Stomach (tissue), 8 donors: ENCODE measurements at regions not wholly inside any gene's neighbourhood (a gene's known extent, or its start where the extent isn't known, plus 50 kb on each side); places are given as distances from the start of the nearest gene placed in this dataset.
"Not testable (repeated sequence)": the region's sequence is repeated elsewhere in the genome, so short reads cannot be mapped to it uniquely, and the experiment has no call there.

Experiments
- DNase-seq, 2 donors: peaks; one replicate each; pipeline versions ENCODE4 v3.0.0 to v3.0.0-alpha.2; 2013 to 2019
- H3K27ac ChIP-seq, 5 donors: fragments of 200-600 bp in 4 of 5; sonication (generic) in 4 of 5; one replicate each; pipeline ENCODE4 v1.5.1; 2013 to 2019; ENCODE audit warnings: mild to moderate bottlenecking in 1 of 5, moderate library complexity in 1 of 5
- H3K27me3 ChIP-seq, 3 donors: fragments of 200-600 bp; sonication (generic); one replicate each; pipeline ENCODE4 v1.5.1; 2017 to 2019; ENCODE audit warnings: mixed run types in 1 of 3
- H3K36me3 ChIP-seq, 4 donors: fragments of 200-600 bp; sonication (generic); 1 replicate in 3 of 4; 2 replicates in 1 of 4; pipeline ENCODE4 v1.5.1; 2016 to 2019
- H3K4me1 ChIP-seq, 4 donors: fragments of 200-600 bp; sonication (generic); one replicate each; pipeline ENCODE4 v1.5.1; 2016 to 2019
- H3K4me3 ChIP-seq, 4 donors: fragments of 200-600 bp; sonication (generic) in 3 of 4; one replicate each; pipeline ENCODE4 v1.5.1; 2016 to 2019; ENCODE audit warnings: mild to moderate bottlenecking in 1 of 4
- H3K9me3 ChIP-seq, 4 donors: fragments of 200-600 bp; sonication (generic); one replicate each; pipeline ENCODE4 v1.5.1; 2016 to 2019
- CTCF ChIP-seq, 7 experiments: fragments of 450-650 bp in 4 of 7; fragments of 200-600 bp in 3 of 7; sonication (generic) in 3 of 7; IDR thresholded peaks; one replicate each; pipeline ENCODE4 v1.5.1; 2016 to 2019; ENCODE audit warnings: antibody characterized with exemption in 7 of 7, control low read depth in 2 of 7, mild to moderate bottlenecking in 1 of 7
- EP300 ChIP-seq: sonication (generic); formaldehyde crosslinking; IDR thresholded peaks from one replicate; pipeline ENCODE4 v1.6.1; 2017; ENCODE audit warnings: antibody characterized with exemption
- POLR2A ChIP-seq, 4 donors: fragments of 450-650 bp; IDR thresholded peaks; one replicate each; pipeline ENCODE4 v1.6.1; 2016; ENCODE audit warnings: antibody characterized with exemption in 4 of 4, control low read depth in 2 of 4, mild to moderate bottlenecking in 1 of 4, moderate library complexity in 1 of 4
- POLR2AphosphoS5 ChIP-seq, 3 donors: sonication (generic); formaldehyde crosslinking; IDR thresholded peaks; one replicate each; pipeline ENCODE4 v1.6.1; 2016; ENCODE audit warnings: antibody characterized with exemption in 3 of 3
- WGBS, 5 donors: extraction: QIAGEN DNeasy Blood & Tissue Kit in 3 of 5; methylation state at CpG; one replicate each; pipeline versions ENCODE4 v1.1.5 to v1.1.7; 2013 to 2018; 5-methylcytosine and 5-hydroxymethylcytosine counted together
- intact Hi-C: fragments of 100-400 bp; cut with DNase I; formaldehyde crosslinking; loops from one replicate; pipeline ENCODE4 v1.15.1; 2023; ENCODE audit warnings: low total_unique reads
- donor health status: healthy with polysubstance abuse.
- donor health status: Bipolar disorder and iron deficiency.
- donor health status: healthy.

- DNase-seq = no peak
- Histone ChIP-seq H3K27me3 (no peaks in the 10 kb centered on the region), H3K36me3 (no peaks in the 10 kb centered on the region), H3K9me3 (no peaks in the 10 kb centered on the region), H3K4me1 (peaks cover 0 to 6% (median 0%) of the 10 kb centered on the region in 4 donors), H3K4me3 (no peak overlapping the region), H3K27ac (no peak overlapping the region)
- TF ChIP-seq POLR2AphosphoS5 (IDR thresholded peaks at IDR 0.05) = peak in 1 of 3 donors; percentile 22
- no peak for TF ChIP-seq CTCF (IDR thresholded peaks at IDR 0.05)
- TF ChIP-seq POLR2A (IDR thresholded peaks at IDR 0.05) = no peak
- 36 to 73% (median 51%) methylated on average over 7 of the region's 7 CpGs for WGBS, 5 donors
- intact Hi-C loops = no loop called here
These were observed 132.4 kb upstream of the LPP start for GRCh38 chr3:188021502-188022040.

- H3K4me1 ChIP-seq, DNase-seq, H3K36me3 ChIP-seq, H3K4me3 ChIP-seq, H3K27ac ChIP-seq, intact Hi-C loops, H3K27me3 ChIP-seq, H3K9me3 ChIP-seq: not testable (repeated sequence)
- WGBS, 5 donors = 83 to 98% (median 94%) methylated on average over 4 of the region's 4 CpGs
These were observed 131.1 kb upstream of the LPP start for GRCh38 chr3:188022902-188023301.

- no peak for TF ChIP-seq POLR2AphosphoS5 (IDR thresholded peaks at IDR 0.05)
- TF ChIP-seq EP300 = no peak
- intact Hi-C loops = no loop called here
- no peak overlapping the region for H3K27ac ChIP-seq
- no peaks in the 10 kb centered on the region for H3K27me3 ChIP-seq
- peaks cover 0 to 6% (median 0%) of the 10 kb centered on the region in 4 donors for H3K4me1 ChIP-seq
- no peaks in the 10 kb centered on the region for H3K9me3 ChIP-seq
- H3K36me3 ChIP-seq = no peaks in the 10 kb centered on the region
- WGBS, 5 donors = 69 to 83% (median 77%) methylated on average over 6 of the region's 6 CpGs
- no peak overlapping the region for H3K4me3 ChIP-seq
- DNase-seq = no peak
These were observed 128.4 kb upstream of the LPP start for GRCh38 chr3:188025555-188025954.

GRCh38 chr3:188026191-188026968 lies 127.6 kb upstream of the LPP start:
- H3K4me1 ChIP-seq = peaks cover 0 to 6% (median 0%) of the 10 kb centered on the region in 4 donors
- peak in 1 of 2 donors; percentile 77 for DNase-seq
- H3K27ac ChIP-seq = no peak overlapping the region
- H3K36me3 ChIP-seq = no peaks in the 10 kb centered on the region
- no peak overlapping the region for H3K4me3 ChIP-seq
- TF ChIP-seq CTCF (IDR thresholded peaks at IDR 0.05) = no peak
- TF ChIP-seq POLR2AphosphoS5 (IDR thresholded peaks at IDR 0.05) = no peak
- TF ChIP-seq POLR2A (IDR thresholded peaks at IDR 0.05) = no peak
- no peak for TF ChIP-seq EP300
- H3K27me3 ChIP-seq = no peaks in the 10 kb centered on the region
- intact Hi-C loops = no loop called here
- H3K9me3 ChIP-seq = no peaks in the 10 kb centered on the region
- WGBS, 5 donors = 58 to 85% (median 73%) methylated on average over 3 of the region's 3 CpGs

GRCh38 chr3:188031121-188031520 lies 122.8 kb upstream of the LPP start:
- intact Hi-C loops = no loop called here
- H3K9me3 ChIP-seq = no peaks in the 10 kb centered on the region

More at GRCh38 chr3:188031121-188031520, 122.8 kb upstream of the LPP start:
- peaks cover 0 to 2% (median under 1%) of the 10 kb centered on the region in 4 donors for H3K4me1 ChIP-seq
- no peaks in the 10 kb centered on the region for H3K36me3 ChIP-seq
- H3K27me3 ChIP-seq = no peaks in the 10 kb centered on the region
- TF ChIP-seq EP300 = no peak
- no peak for TF ChIP-seq POLR2A (IDR thresholded peaks at IDR 0.05)
- no peak for TF ChIP-seq CTCF (IDR thresholded peaks at IDR 0.05)
- no peak for TF ChIP-seq POLR2AphosphoS5 (IDR thresholded peaks at IDR 0.05)
- H3K4me3 ChIP-seq = no peak overlapping the region
- WGBS, 5 donors = 66 to 87% (median 76%) methylated on average over 2 of the region's 2 CpGs
- no peak for DNase-seq
- no peak overlapping the region for H3K27ac ChIP-seq
